ENCODE measurements at regions not wholly inside any gene's neighbourhood (a gene's known extent, or its start where the extent isn't known, plus 50 kb on each side); places are given as distances from the start of the nearest gene placed in this dataset.
A peak's percentile ranks its signal among the peaks of the same experiment; 100 is the strongest.

DNA sequence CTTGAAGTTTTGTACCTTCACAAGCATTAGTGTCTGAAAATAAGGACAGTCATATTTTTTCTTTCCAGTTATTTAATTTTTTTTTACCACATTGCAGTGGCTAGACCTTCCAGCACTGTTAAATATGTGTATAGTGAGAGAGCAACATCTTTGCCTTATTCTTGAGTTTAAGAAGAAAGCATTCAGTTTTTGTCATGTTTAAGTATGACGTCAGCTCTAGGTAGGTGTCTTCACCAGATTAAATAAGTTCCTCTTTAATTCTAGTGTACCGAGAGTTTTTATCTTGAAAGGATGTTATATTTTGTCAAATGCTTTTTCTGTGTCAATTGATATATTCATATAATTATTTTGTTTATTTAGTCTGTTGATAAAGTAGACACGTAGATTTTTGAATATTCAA, 258.8 kb downstream of the FAM181B start:
- no CpG with 5 or more reads among the region's 3 CpGs for WGBS, 2 donors (ENCODE audit: extremely low coverage in 2 of 2, insufficient read length in 2 of 2, insufficient replicate concordance in 1 of 2)
- no peaks in the 10 kb centered on the region for H3K9me3 ChIP-seq (replicated peaks in 1 of 2; ENCODE audit: control insufficient read depth in 2 of 2, insufficient read depth in 1 of 2, low read depth in 1 of 2, low read length in 2 of 2)
- H3K4me1 ChIP-seq (ENCODE audit: control insufficient read depth in 2 of 2, insufficient read depth in 1 of 2, low read depth in 1 of 2, low read length in 2 of 2), result no peaks in the 10 kb centered on the region
- H4K91ac ChIP-seq (ENCODE audit: low read depth, low read length, poor library complexity), result no peak overlapping the region
- H3K14ac ChIP-seq (ENCODE audit: low read length), result no peak overlapping the region
- no peak for DNase-seq (ENCODE audit: low spot score)
- no peak overlapping the region for H2BK5ac ChIP-seq (ENCODE audit: low read length)
- no peak overlapping the region for H2BK120ac ChIP-seq (ENCODE audit: low read depth, low read length)
- H3K27me3 ChIP-seq (ENCODE audit: control insufficient read depth in 3 of 3, insufficient read depth in 3 of 3, low read depth in 1 of 3, low read length in 3 of 3), result no peaks in the 10 kb centered on the region
- no peak overlapping the region for H3K27ac ChIP-seq (replicated peaks; ENCODE audit: low read length)
- H3K18ac ChIP-seq (ENCODE audit: low read length), result no peak overlapping the region
- H3K9ac ChIP-seq (ENCODE audit: low read depth, low read length, poor library complexity), result no peak overlapping the region
- no peak overlapping the region for H3K4me3 ChIP-seq (ENCODE audit: low read length in 2 of 2)
- H2BK12ac ChIP-seq (ENCODE audit: low read length), result no peak overlapping the region
- H3K4ac ChIP-seq (ENCODE audit: low read length), result no peak overlapping the region
- H3K79me1 ChIP-seq (ENCODE audit: low read depth, low read length), result no peaks in the 10 kb centered on the region
- H3K36me3 ChIP-seq (replicated peaks in 1 of 2; ENCODE audit: control insufficient read depth in 2 of 2, insufficient read depth in 2 of 2, low read length in 2 of 2), result no peaks in the 10 kb centered on the region
- H4K8ac ChIP-seq (ENCODE audit: low read depth, low read length), result no peak overlapping the region
- no peak overlapping the region for H2BK15ac ChIP-seq (ENCODE audit: low read length)
- H2AFZ ChIP-seq (ENCODE audit: low read length), result no peak overlapping the region
- no peak overlapping the region for H3K4me2 ChIP-seq (ENCODE audit: insufficient read depth, low read length, poor library complexity, severe bottlenecking)
- H2AK5ac ChIP-seq (ENCODE audit: low read depth, low read length), result no peak overlapping the region
- H3K23ac ChIP-seq (ENCODE audit: low read depth, low read length, poor library complexity), result no peak overlapping the region

GRCh38 chr11:82465481-82465880, 268.2 kb downstream of the FAM181B start:
- no peak overlapping the region for H4K91ac ChIP-seq (ENCODE audit: low read depth, low read length, poor library complexity)
- H2AFZ ChIP-seq (ENCODE audit: low read length), result no peak overlapping the region
- no peaks in the 10 kb centered on the region for H3K4me1 ChIP-seq (ENCODE audit: control insufficient read depth in 2 of 2, insufficient read depth in 1 of 2, low read depth in 1 of 2, low read length in 2 of 2)
- no peak overlapping the region for H4K8ac ChIP-seq (ENCODE audit: low read depth, low read length)
- no peak overlapping the region for H2BK5ac ChIP-seq (ENCODE audit: low read length)
- H3K27me3 ChIP-seq (ENCODE audit: control insufficient read depth in 3 of 3, insufficient read depth in 3 of 3, low read depth in 1 of 3, low read length in 3 of 3), result no peaks in the 10 kb centered on the region
- no peak overlapping the region for H3K18ac ChIP-seq (ENCODE audit: low read length)
- no peak overlapping the region for H3K4me2 ChIP-seq (ENCODE audit: insufficient read depth, low read length, poor library complexity, severe bottlenecking)
- no peak overlapping the region for H3K27ac ChIP-seq (replicated peaks; ENCODE audit: low read length)
- no peak overlapping the region for H2BK15ac ChIP-seq (ENCODE audit: low read length)
- H3K14ac ChIP-seq (ENCODE audit: low read length), result no peak overlapping the region
- H3K9me3 ChIP-seq (replicated peaks in 1 of 2; ENCODE audit: control insufficient read depth in 2 of 2, insufficient read depth in 1 of 2, low read depth in 1 of 2, low read length in 2 of 2), result no peaks in the 10 kb centered on the region
- H3K4ac ChIP-seq (ENCODE audit: low read length), result no peak overlapping the region
- no peak overlapping the region for H3K23ac ChIP-seq (ENCODE audit: low read depth, low read length, poor library complexity)
- no peak overlapping the region for H3K9ac ChIP-seq (ENCODE audit: low read depth, low read length, poor library complexity)
- no peaks in the 10 kb centered on the region for H3K36me3 ChIP-seq (replicated peaks in 1 of 2; ENCODE audit: control insufficient read depth in 2 of 2, insufficient read depth in 2 of 2, low read length in 2 of 2)
- H2BK12ac ChIP-seq (ENCODE audit: low read length), result no peak overlapping the region
- H2AK5ac ChIP-seq (ENCODE audit: low read depth, low read length), result no peak overlapping the region
- DNase-seq (ENCODE audit: low spot score), result no peak
- no peak overlapping the region for H2BK120ac ChIP-seq (ENCODE audit: low read depth, low read length)
- no peaks in the 10 kb centered on the region for H3K79me1 ChIP-seq (ENCODE audit: low read depth, low read length)
- WGBS, 2 donors (ENCODE audit: extremely low coverage in 2 of 2, insufficient read length in 2 of 2, insufficient replicate concordance in 1 of 2), result no CpG with 5 or more reads among the region's 2 CpGs
- H3K4me3 ChIP-seq (ENCODE audit: low read length in 2 of 2), result no peak overlapping the region

GRCh38 chr11:82462608-82463242, 270.9 kb downstream of the FAM181B start:
- Histone ChIP-seq H3K9ac (ENCODE audit: low read depth, low read length, poor library complexity) (no peak overlapping the region), H3K79me1 (ENCODE audit: low read depth, low read length) (no peaks in the 10 kb centered on the region), H2AFZ (ENCODE audit: low read length) (no peak overlapping the region), H2BK12ac (ENCODE audit: low read length) (no peak overlapping the region), H3K14ac (ENCODE audit: low read length) (no peak overlapping the region), H4K91ac (ENCODE audit: low read depth, low read length, poor library complexity) (no peak overlapping the region), H3K27me3 (ENCODE audit: control insufficient read depth in 3 of 3, insufficient read depth in 3 of 3, low read depth in 1 of 3, low read length in 3 of 3) (no peaks in the 10 kb centered on the region), H3K4me2 (ENCODE audit: insufficient read depth, low read length, poor library complexity, severe bottlenecking) (no peak overlapping the region), H2BK5ac (ENCODE audit: low read length) (no peak overlapping the region), H3K9me3 (replicated peaks in 1 of 2; ENCODE audit: control insufficient read depth in 2 of 2, insufficient read depth in 1 of 2, low read depth in 1 of 2, low read length in 2 of 2) (no peaks in the 10 kb centered on the region), H3K36me3 (replicated peaks in 1 of 2; ENCODE audit: control insufficient read depth in 2 of 2, insufficient read depth in 2 of 2, low read length in 2 of 2) (no peaks in the 10 kb centered on the region), H3K4me1 (ENCODE audit: control insufficient read depth in 2 of 2, insufficient read depth in 1 of 2, low read depth in 1 of 2, low read length in 2 of 2) (no peaks in the 10 kb centered on the region), H2AK5ac (ENCODE audit: low read depth, low read length) (no peak overlapping the region), H3K4ac (ENCODE audit: low read length) (no peak overlapping the region), H3K18ac (ENCODE audit: low read length) (no peak overlapping the region), H3K4me3 (ENCODE audit: low read length in 2 of 2) (no peak overlapping the region), H2BK15ac (ENCODE audit: low read length) (no peak overlapping the region), H2BK120ac (ENCODE audit: low read depth, low read length) (no peak overlapping the region), H3K23ac (ENCODE audit: low read depth, low read length, poor library complexity) (no peak overlapping the region), H4K8ac (ENCODE audit: low read depth, low read length) (no peak overlapping the region), H3K27ac (replicated peaks; ENCODE audit: low read length) (no peak overlapping the region)
- WGBS, 2 donors (ENCODE audit: extremely low coverage in 2 of 2, insufficient read length in 2 of 2, insufficient replicate concordance in 1 of 2), result no CpG with 5 or more reads among the region's 4 CpGs
- no peak for DNase-seq (ENCODE audit: low spot score)

GRCh38 chr11:82458761-82459160, 274.9 kb downstream of the FAM181B start:
- Histone ChIP-seq H3K79me1 (ENCODE audit: low read depth, low read length) (no peaks in the 10 kb centered on the region), H3K4ac (ENCODE audit: low read length) (no peak overlapping the region), H2BK12ac (ENCODE audit: low read length) (no peak overlapping the region), H3K36me3 (replicated peaks in 1 of 2; ENCODE audit: control insufficient read depth in 2 of 2, insufficient read depth in 2 of 2, low read length in 2 of 2) (no peaks in the 10 kb centered on the region), H3K4me3 (ENCODE audit: low read length in 2 of 2) (no peak overlapping the region), H3K4me2 (ENCODE audit: insufficient read depth, low read length, poor library complexity, severe bottlenecking) (no peak overlapping the region), H3K14ac (ENCODE audit: low read length) (no peak overlapping the region), H3K9me3 (replicated peaks in 1 of 2; ENCODE audit: control insufficient read depth in 2 of 2, insufficient read depth in 1 of 2, low read depth in 1 of 2, low read length in 2 of 2) (no peaks in the 10 kb centered on the region), H3K4me1 (ENCODE audit: control insufficient read depth in 2 of 2, insufficient read depth in 1 of 2, low read depth in 1 of 2, low read length in 2 of 2) (no peaks in the 10 kb centered on the region), H2AFZ (ENCODE audit: low read length) (no peak overlapping the region), H4K8ac (ENCODE audit: low read depth, low read length) (no peak overlapping the region), H3K18ac (ENCODE audit: low read length) (no peak overlapping the region), H3K23ac (ENCODE audit: low read depth, low read length, poor library complexity) (no peak overlapping the region), H2BK5ac (ENCODE audit: low read length) (no peak overlapping the region), H2BK15ac (ENCODE audit: low read length) (no peak overlapping the region), H4K91ac (ENCODE audit: low read depth, low read length, poor library complexity) (no peak overlapping the region), H3K9ac (ENCODE audit: low read depth, low read length, poor library complexity) (no peak overlapping the region), H2BK120ac (ENCODE audit: low read depth, low read length) (no peak overlapping the region), H2AK5ac (ENCODE audit: low read depth, low read length) (no peak overlapping the region), H3K27me3 (ENCODE audit: control insufficient read depth in 3 of 3, insufficient read depth in 3 of 3, low read depth in 1 of 3, low read length in 3 of 3) (no peaks in the 10 kb centered on the region), H3K27ac (replicated peaks; ENCODE audit: low read length) (no peak overlapping the region)
- WGBS, 2 donors (ENCODE audit: extremely low coverage in 2 of 2, insufficient read length in 2 of 2, insufficient replicate concordance in 1 of 2), result no CpG with 5 or more reads among the region's 4 CpGs
- DNase-seq (ENCODE audit: low spot score), result peak; percentile 24
